HG03280 (cell line): ENCODE measurements at regions not wholly inside any gene's neighbourhood (a gene's known extent, or its start where the extent isn't known, plus 50 kb on each side); places are given as distances from the start of the nearest gene placed in this dataset.

Experiments
- ATAC-seq: cut with Tn5 transposase; IDR thresholded peaks from one replicate; pipeline ENCODE4 v1.9.1; 2021; ENCODE audit warnings: mild to moderate bottlenecking, moderate library complexity; ENCODE audit not compliant: unreplicated experiment

- no peak for ATAC-seq
Observed at GRCh38 chr2:216808805-216809425, 50.9 kb downstream of the TNP1 start.

GRCh38 chr2:216807857-216808272, 52.0 kb downstream of the TNP1 start:
- no peak for ATAC-seq

DNA sequence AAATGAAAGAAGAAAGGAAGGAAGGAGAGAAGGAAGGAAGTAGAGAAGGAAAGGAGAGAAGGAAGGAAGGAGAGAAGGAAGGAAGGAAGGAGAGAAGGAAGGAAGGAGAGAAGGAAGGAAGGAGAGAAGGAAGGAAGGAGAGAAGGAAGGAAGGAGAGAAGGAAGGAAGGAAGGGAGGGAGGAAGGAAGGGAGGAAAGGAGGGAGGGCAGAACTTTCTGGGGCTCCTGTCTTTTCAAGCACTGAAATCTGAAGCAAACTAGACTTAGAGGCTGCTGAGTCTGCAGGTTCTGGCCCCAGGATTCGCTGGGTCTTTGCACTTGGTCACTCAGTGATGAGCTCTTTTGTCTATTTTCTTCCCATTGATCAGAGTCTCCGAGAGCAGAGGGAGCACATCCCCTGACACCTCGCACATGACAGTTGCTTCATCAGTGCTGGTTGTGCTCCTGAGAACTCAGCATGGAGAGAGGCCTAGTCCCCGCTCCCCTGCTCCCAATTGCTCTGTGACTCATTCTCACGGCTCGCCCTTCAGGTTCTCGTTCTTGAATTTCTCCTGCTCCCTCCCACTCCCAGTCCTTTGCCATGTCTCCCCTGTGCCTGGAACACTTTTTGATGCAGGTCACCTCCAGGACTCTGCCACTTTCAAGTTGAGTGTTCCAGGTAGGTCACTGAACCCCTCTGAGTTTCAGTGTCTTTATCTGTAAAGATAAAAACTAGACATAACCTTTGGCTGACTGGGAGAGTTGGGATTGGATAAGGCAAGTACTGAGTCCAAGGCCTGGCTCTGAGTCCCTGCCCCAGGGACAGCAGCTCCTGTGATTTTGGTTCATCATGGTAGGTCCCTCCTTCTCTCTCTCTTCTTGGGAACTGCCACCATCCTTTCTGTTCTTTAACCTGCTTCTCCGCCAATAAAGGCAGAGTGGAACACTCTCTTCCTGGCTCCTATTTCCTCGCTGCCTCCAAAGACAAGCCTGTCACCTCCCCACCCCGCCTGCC, 55.2 kb downstream of the TNP1 start:
- no peak for ATAC-seq

GRCh38 chr2:216803791-216804190, 56.1 kb downstream of the TNP1 start:
- no peak for ATAC-seq

- ATAC-seq, result no peak
Observed at GRCh38 chr2:216802516-216803215, 57.2 kb downstream of the TNP1 start.

DNA sequence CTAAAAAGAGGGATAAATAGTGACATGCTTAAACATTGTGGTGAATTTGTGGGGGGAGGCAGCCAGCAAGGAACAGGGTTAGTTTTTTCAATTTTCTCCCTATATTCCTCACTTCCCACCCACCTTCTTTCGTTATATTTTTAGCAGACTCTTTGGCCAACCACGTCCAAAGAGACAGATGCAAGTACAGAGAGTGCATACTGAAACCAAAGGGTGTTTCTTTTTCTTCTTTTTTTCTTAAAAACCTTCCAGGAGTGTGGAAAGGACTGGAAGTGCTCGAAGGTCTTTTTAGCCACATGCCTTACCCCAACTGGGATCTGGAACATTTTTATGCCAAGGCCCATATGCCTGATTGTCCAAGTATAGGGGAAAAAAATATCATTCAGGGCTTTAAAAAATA, 59.0 kb downstream of the TNP1 start:
- no peak for ATAC-seq

DNA sequence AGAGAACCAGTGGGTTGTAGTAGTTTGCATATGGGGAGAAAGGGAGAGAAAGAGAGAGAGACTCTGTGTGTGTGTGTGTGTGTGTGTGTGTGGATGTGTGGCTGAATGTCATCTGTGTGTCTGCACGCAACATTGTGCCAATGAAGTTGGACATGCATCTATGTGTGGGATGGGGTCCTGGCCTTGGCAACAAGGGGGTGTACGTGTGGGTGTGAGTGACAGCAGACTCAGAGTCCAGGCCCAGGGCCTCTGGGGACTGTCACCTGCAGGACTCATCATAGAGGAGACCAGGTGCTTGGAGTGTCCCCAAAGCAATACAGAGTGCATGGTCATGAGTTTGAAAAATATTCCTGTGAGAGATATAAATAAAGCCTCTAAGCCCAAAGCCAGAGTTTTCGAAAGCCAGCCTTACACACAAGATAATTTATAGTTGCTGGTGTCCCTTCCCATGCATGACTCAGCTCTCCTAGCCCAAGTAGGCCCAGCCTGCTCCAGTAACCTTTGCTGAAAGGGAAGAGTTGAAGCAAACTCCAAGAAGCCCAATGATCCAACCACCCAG, 59.9 kb downstream of the TNP1 start:
- ATAC-seq, result no peak

GRCh38 chr2:216796115-216796840, 63.6 kb downstream of the TNP1 start:
- ATAC-seq, result no peak

DNA sequence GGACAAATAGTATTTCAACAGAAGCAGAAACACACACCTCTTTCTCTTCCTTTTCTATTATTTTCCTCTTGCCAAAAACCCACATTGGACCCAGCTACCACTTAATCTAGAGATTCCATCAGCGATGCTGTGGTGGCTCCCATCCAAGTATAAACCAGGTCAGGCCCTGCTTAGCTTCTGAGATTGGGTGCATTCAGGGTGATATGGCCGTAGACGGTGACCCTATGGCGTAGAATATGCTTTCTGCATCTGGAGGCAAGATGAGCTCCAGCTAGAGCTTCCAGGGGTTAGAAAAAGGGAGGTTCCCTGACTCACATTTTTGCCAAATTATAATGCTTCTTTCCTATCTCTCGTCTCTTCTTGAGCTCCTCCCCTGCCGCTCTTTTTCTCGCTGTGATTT, 66.5 kb downstream of the TNP1 start:
- ATAC-seq, result no peak

- no peak for ATAC-seq
Observed at GRCh38 chr2:216792222-216793021, 67.4 kb downstream of the TNP1 start.

DNA sequence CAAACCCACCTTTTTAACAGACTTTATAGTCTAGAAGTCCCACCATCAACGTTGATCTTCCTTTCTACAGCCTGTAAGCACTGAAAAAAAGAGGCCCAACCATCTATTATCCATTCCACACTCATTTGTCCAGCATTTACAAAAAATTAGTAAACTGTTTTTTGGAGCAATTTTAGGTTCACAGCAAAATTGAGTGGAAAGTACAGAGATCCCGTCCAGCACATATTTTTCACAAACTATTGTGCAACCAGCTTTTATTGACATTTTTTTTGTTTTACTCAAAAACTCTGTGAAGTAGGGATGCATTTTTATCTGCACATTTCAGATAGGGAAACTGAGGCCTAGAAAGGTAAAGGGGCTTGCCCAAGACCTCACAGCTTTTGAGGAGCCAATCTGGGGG, 68.6 kb downstream of the TNP1 start:
- no peak for ATAC-seq

DNA sequence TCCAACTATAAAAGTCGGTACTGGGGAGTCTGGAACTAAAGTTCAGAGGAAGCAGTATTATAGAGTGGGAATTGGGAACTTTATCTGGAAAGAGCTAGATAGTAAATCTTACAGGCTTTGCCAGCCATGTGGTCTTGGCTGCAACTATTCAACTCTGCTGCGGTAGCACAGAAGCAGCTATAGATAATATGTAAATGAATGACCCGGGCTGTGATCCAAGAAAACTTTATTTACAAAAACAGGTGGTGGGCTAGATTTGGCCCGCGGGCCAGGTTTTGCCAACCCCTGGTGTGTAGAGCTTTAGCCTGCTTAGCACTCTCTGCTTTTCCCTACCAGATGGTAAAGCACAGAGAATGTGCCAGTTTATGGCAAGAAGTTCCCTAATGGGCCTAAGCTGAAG, 70.8 kb downstream of the TNP1 start:
- no peak for ATAC-seq

DNA sequence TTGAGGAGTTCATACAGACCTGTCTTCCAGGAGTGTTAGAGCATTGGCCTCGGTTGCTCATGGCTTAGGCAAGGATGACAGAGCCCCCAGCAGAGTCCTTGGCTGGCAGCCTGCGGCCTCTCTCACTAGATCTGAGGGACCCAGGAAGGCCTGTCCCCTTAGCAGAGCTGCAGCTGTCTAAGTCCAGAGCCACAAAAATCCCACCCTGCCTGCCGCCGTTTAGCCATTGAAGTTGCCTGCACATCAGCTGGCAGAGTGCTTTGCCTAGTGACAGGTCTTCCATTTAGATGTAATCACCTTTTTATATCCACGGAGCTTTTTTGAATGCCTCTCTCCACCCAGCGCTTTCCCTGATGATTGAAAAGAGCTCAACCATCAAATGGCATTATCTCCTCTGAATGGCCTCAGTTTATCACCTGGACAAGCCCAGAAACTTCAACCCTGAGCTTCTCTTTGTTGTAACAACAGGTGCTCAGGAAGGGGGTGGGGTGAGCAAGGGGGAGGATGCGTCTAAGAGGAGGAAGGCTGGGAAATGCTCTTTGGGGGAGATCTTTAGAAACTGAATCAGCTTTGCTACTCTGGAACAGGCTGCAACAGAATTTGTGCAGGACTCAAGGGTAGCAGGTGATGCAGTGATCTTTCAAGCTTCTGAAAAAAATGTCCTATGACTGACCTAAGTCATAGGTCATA, 71.9 kb downstream of the TNP1 start:
- no peak for ATAC-seq

DNA sequence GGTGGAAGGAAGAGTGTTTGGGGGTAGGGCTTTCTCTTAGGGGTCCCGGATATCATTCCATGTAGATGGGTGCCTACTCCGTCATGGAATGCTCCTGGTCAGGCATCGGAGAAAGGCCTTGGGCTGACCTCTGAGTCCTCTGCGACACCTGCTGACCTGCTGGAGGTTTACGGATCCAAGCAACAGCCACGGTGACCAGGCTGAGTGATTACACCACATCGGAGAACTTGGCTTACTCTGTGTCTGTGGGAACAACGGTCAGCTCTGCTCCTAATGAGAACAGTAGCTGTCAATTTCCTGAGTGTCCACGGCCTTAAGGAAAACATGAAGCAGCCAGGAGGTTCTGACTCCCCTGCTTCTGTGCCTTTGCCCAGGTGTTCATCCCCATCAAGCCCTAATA, 73.2 kb downstream of the TNP1 start:
- no peak for ATAC-seq

GRCh38 chr2:216784456-216784855, 75.4 kb downstream of the TNP1 start:
- no peak for ATAC-seq

- ATAC-seq, result no peak
Observed at GRCh38 chr2:216781709-216782108, 78.2 kb downstream of the TNP1 start.

DNA sequence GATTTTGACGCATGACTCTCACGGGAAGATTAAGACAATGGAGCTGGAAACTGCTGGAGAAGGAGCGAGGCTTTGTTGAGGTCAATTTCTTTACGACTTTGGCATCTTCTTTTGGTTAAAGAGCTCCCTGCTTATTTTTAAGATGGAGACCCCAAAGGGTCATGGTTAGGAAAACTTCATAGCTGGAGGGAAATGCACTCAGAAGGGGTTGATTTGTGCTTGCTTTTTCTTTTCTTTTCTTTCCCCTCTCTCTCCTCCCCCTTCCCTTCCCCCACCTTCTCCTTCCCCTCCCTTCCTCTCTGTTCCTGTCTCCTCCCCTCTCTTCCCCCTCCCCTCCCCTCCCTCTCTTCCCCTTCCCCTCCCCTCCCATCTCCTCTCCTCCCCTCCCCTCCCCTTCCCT, 79.0 kb downstream of the TNP1 start:
- no peak for ATAC-seq

DNA sequence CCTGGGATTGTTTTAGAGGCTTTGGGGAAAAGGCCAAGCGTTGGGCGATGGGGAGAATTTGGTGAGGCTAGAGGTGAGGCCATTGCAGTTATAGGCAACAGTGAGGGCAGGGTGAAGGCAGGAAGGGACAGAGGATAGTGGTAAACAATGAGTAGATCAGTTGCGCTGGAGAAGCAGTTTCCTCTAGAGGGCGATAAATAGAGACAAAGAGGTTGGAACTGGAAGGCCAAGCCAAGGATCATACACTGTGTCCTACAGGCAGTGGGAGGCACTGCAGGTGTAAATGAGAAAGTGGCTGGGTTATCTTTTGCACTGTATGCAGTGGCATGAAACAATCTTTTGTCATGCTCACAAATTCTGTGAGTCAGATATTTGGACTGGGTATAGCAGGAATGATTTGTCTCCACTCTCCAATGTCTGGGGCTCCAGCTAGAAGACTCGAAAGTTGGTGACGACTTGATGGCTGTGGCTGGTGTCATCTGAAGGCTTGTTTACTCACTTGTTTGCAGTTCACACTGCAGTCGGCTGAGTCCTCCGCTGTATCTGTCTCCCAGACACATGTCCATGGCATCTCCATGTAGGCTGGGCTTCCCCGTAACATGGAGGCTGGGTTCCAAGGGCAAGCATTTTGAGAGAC, 82.1 kb downstream of the TNP1 start:
- peak; percentile 98 for ATAC-seq
